ENCODE measurements at regions not wholly inside any gene's neighbourhood (a gene's known extent, or its start where the extent isn't known, plus 50 kb on each side); places are given as distances from the start of the nearest gene placed in this dataset.

DNA sequence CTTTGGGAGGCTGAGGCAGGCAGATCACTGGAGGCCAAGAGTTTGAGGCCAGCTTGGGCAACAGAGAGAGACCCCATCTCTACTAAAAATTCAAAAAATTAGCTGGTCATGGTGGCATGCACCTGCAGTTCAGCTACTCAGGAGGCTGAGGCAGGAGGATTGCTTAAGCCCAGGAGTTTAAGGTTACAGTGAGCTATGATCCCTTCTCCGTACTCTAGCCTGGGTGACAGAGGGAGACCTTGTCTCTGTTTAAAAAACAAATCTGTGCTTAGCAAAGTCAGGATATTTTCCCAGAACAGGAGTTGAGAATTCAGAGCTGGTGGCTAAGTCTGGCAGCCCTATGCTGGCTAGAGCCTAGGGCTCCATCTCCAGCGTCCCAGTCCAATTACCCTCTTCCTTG, 142.9 kb upstream of the PZP start:
- TF ChIP-seq POLR2AphosphoS5 (IDR thresholded peaks at IDR 0.05; ENCODE audit: low read depth, low read length) = no peak
- TF ChIP-seq POLR2A (IDR thresholded peaks at IDR 0.05; ENCODE audit: low read depth, low read length) = no peak
